ENCODE measurements at regions not wholly inside any gene's neighbourhood (a gene's known extent, or its start where the extent isn't known, plus 50 kb on each side); places are given as distances from the start of the nearest gene placed in this dataset.
"Not testable (repeated sequence)": the region's sequence is repeated elsewhere in the genome, so short reads cannot be mapped to it uniquely, and the experiment has no call there.

DNA sequence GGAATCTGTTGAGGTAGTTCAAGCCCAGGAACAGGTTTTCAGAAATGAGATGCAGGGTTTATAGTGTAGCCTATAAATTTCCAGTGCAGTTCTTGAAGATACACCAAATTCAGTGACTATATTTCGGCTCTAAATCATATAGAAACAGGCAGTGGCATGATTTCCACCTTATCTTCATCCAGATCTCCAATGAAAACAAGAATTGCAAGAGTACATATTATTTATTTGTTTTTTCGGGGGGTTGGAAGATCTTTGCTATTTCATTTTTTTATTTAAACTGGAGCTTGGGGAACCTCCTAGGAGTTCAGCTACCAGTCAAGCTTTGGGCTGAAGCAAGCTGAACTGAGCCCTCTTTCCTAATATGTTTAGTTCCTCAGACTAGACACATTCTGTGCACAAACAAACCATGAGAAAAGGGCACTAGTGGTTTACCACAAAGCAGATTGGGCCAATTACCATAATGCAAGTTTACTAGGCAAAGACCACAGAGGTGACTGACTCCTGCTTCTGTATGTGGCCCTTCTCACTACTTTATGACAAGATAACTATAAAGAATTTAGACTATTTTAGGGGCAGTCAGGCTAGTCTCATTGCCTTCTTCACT is 68.5 kb downstream of the RGS2 start:
- DNase-seq (ENCODE audit: low read depth), result peak; percentile 10
- TF ChIP-seq, protein P1, sequence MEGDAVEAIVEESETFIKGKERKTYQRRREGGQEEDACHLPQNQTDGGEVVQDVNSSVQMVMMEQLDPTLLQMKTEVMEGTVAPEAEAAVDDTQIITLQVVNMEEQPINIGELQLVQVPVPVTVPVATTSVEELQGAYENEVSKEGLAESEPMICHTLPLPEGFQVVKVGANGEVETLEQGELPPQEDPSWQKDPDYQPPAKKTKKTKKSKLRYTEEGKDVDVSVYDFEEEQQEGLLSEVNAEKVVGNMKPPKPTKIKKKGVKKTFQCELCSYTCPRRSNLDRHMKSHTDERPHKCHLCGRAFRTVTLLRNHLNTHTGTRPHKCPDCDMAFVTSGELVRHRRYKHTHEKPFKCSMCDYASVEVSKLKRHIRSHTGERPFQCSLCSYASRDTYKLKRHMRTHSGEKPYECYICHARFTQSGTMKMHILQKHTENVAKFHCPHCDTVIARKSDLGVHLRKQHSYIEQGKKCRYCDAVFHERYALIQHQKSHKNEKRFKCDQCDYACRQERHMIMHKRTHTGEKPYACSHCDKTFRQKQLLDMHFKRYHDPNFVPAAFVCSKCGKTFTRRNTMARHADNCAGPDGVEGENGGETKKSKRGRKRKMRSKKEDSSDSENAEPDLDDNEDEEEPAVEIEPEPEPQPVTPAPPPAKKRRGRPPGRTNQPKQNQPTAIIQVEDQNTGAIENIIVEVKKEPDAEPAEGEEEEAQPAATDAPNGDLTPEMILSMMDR (IDR thresholded peaks at IDR 0.05; ENCODE audit: insufficient read depth, low read length), result no peak

DNA sequence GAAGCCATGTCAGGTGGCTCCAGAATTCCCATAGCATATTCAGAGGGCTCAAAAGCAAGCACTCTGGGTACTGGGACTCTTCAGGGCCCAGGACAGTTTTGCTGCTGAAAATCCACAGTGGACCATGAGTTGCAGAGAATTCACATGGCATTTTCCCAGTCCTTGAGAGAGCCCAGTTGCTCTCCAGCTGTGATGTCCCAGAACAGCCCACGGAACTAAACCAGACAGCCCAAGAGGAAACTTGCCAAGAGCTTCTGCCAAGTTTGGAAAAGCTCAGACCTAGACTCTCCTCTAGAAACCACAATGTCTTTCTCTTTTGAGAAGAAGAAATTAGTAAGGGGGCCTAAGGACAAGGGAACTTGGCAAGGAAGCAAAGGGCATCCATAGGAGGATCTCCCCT is 69.4 kb downstream of the RGS2 start:
- TF ChIP-seq, protein P1 (IDR thresholded peaks at IDR 0.05; ENCODE audit: insufficient read depth, low read length), result no peak
- DNase-seq (ENCODE audit: low read depth), result peak; percentile 90
- H3K4me3 ChIP-seq (ENCODE audit: low read depth, low read length), result no peak overlapping the region

More for the DNA sequence above, 68.5 kb downstream of the RGS2 start:
- H3K4me3 ChIP-seq (ENCODE audit: low read depth, low read length), result no peak overlapping the region

DNA sequence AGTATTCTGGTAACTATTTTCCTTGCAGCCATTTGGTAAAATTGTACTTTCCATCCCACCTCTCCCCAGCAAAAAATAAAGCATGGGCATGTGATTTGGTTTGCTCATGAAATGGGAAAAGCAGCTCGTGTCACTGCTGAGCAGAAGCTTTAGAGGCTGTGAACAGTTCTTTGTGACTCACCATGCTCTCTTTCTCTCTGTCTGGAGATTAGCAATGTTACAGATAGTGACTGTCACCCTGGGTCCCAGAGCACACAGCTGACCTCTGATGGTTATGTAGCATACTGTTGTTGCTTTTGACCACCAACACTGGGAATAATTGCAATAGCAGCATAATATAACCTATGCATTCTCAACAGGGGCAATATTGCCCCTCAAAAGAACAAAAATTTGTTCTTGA is 70.6 kb downstream of the RGS2 start:
- DNase-seq (ENCODE audit: low read depth), result peak; percentile 18
- TF ChIP-seq, protein P1 (IDR thresholded peaks at IDR 0.05; ENCODE audit: insufficient read depth, low read length), result no peak

DNA sequence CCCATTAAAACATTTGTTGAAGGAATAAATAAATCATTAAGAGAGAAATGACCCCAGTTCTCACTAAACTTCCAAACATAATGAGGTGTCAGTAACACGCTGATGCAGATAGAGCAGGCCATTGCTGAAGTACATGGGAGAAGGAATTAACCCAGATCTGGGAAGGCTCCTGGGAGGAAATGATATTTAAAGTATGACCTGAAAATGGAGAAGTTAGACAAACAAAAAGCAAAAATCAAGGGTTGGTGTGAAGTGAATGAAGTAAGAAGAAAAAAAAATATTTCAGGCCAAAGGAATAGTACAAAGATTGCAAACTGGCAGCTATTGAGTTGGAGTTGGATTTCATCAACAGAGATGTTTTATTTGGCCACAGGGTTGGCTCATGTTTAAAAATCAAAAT is 71.4 kb downstream of the RGS2 start:
- TF ChIP-seq, protein P1 (IDR thresholded peaks at IDR 0.05; ENCODE audit: insufficient read depth, low read length), result no peak
- no peak overlapping the region for H3K4me3 ChIP-seq (ENCODE audit: low read depth, low read length)
- DNase-seq (ENCODE audit: low read depth), result no peak

More for the DNA sequence above, 70.6 kb downstream of the RGS2 start:
- H3K4me3 ChIP-seq (ENCODE audit: low read depth, low read length), result no peak overlapping the region

DNA sequence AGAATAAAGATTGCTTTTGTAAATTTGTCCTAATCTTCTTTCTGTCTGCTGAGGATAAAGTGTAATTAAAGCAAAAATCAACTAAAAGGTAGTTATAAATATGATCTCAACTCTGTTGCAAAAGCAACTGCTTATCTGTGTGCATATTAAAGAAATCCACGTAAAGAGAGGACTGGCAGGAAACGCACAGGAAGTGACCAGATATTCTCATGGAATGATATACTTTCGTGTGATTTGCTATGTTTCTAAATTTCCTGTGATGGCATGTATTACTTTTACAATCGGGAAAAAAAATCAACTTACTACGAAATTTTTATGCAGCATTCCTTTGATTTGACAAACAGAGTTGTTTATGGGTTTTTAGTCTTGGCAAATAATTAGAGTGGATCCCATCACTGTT is 75.4 kb downstream of the RGS2 start:
- TF ChIP-seq, protein P1 (IDR thresholded peaks at IDR 0.05; ENCODE audit: insufficient read depth, low read length), result no peak
- no peak for DNase-seq (ENCODE audit: low read depth)
- no peak overlapping the region for H3K4me3 ChIP-seq (ENCODE audit: low read depth, low read length)

DNA sequence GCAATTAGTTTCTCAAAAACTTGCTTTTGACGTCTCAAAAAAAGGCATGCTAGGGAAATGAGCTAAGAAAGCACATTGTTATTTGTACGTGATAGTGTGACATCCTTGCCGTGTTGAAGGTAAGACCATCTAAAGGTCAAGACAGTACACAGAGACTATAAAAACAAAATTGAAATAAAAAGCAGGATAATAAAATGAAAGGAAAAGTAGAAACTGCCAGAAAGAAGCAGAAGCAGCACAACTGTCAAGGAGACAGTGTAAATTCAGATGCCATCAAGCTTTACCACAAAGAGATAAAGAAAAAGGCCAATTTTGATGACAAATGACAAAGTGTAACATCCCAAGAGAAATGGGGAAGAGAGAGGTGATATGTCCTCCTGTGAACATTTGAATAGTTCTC is 76.5 kb downstream of the RGS2 start:
- H3K4me3 ChIP-seq (ENCODE audit: low read depth, low read length); DNase-seq (ENCODE audit: low read depth): not testable (repeated sequence)

DNA sequence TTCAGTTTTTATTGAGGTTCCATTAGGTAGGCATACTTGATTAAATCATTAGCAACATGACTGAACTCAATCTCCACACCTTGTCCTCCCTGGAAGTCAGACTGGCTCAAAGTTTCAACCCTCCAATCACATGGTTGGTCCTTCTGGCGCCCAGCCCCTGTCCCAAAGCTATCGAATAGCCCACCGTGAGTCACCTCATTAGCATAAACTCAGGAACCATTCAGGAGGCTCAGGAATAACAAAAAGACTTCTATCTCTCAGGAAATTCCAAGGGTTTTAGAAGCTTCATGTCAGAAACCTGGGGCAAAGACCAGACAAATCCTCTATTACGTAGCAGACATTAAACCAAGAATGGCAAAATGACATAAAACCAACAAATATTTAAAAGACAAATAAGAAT is 78.6 kb downstream of the RGS2 start:
- TF ChIP-seq, protein P1 (IDR thresholded peaks at IDR 0.05; ENCODE audit: insufficient read depth, low read length), result no peak
- no peak for DNase-seq (ENCODE audit: low read depth)
- H3K4me3 ChIP-seq (ENCODE audit: low read depth, low read length), result no peak overlapping the region
